Mammary epithelial cell (primary cell): ENCODE measurements at regions not wholly inside any gene's neighbourhood (a gene's known extent, or its start where the extent isn't known, plus 50 kb on each side); places are given as distances from the start of the nearest gene placed in this dataset.

Experiments used
- CTCF ChIP-seq, 2 donors: IDR thresholded peaks in 1 of 2; conservative IDR thresholded peaks in 1 of 2; 2 replicates each; pipeline ENCODE4 v1.5.1; 2011 to 2012; ENCODE audit warnings: inconsistent platforms in 2 of 2, low read length in 2 of 2, mild to moderate bottlenecking in 2 of 2, control low read depth in 1 of 2, low read depth in 1 of 2; ENCODE audit not compliant: insufficient read depth in 1 of 2; ENCODE audit errors: extremely low read depth in 1 of 2
- EZH2 ChIP-seq: IDR thresholded peaks from 2 replicates; pipeline ENCODE4 v1.6.1; 2012; ENCODE audit warnings: low read length, inconsistent platforms, borderline replicate concordance

- TF ChIP-seq CTCF (conservative IDR thresholded peaks at IDR 0.05 in 1 of 2, IDR thresholded peaks at IDR 0.05 in 1 of 2; ENCODE audit: extremely low read depth in 1 of 2, insufficient read depth in 1 of 2, low read depth in 1 of 2, low read length in 2 of 2) (no peak), EZH2 (no peak)
These were observed 299.3 kb downstream of the ENC1 start for GRCh38 chr5:74341221-74341620.
